ENCODE measurements at regions not wholly inside any gene's neighbourhood (a gene's known extent, or its start where the extent isn't known, plus 50 kb on each side); places are given as distances from the start of the nearest gene placed in this dataset.

- TF ChIP-seq, protein P1, sequence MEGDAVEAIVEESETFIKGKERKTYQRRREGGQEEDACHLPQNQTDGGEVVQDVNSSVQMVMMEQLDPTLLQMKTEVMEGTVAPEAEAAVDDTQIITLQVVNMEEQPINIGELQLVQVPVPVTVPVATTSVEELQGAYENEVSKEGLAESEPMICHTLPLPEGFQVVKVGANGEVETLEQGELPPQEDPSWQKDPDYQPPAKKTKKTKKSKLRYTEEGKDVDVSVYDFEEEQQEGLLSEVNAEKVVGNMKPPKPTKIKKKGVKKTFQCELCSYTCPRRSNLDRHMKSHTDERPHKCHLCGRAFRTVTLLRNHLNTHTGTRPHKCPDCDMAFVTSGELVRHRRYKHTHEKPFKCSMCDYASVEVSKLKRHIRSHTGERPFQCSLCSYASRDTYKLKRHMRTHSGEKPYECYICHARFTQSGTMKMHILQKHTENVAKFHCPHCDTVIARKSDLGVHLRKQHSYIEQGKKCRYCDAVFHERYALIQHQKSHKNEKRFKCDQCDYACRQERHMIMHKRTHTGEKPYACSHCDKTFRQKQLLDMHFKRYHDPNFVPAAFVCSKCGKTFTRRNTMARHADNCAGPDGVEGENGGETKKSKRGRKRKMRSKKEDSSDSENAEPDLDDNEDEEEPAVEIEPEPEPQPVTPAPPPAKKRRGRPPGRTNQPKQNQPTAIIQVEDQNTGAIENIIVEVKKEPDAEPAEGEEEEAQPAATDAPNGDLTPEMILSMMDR (IDR thresholded peaks at IDR 0.05), result no peak
- TF ChIP-seq POLR2A (IDR thresholded peaks at IDR 0.05), result no peak
Measured at GRCh38 chr16:79508294-79508693, 92.2 kb downstream of the MAF start.
